ENCODE measurements at regions not wholly inside any gene's neighbourhood (a gene's known extent, or its start where the extent isn't known, plus 50 kb on each side); places are given as distances from the start of the nearest gene placed in this dataset.

GRCh38 chr1:181424786-181425403, 58.4 kb upstream of the CACNA1E start:
- Histone ChIP-seq H3K79me2 (ENCODE audit: control insufficient read depth, insufficient read depth, low read length) (no peaks in the 10 kb centered on the region), H3K9me1 (ENCODE audit: control insufficient read depth, extremely low read depth, insufficient read depth, low read length) (no peaks in the 10 kb centered on the region), H2AFZ (ENCODE audit: control insufficient read depth, low read length) (no peak overlapping the region), H3K4me3 (ENCODE audit: control insufficient read depth in 2 of 3, extremely low read depth in 1 of 3, insufficient read depth in 2 of 3, low read depth in 1 of 3, low read length in 3 of 3) (no peak overlapping the region), H3K27ac (ENCODE audit: control insufficient read depth, insufficient read depth, low read length) (no peak overlapping the region), H3K27me3 (ENCODE audit: control insufficient read depth, extremely low read depth, insufficient read depth, low read length) (peaks cover 4% of the 10 kb centered on the region), H3K36me3 (ENCODE audit: control insufficient read depth in 2 of 2, extremely low read depth in 1 of 2, insufficient read depth in 2 of 2, low read length in 2 of 2) (no peaks in the 10 kb centered on the region), H4K20me1 (ENCODE audit: control insufficient read depth, extremely low read depth, insufficient read depth, low read length) (no peaks in the 10 kb centered on the region), H3K4me1 (ENCODE audit: control insufficient read depth, extremely low read depth, insufficient read depth, low read length) (no peaks in the 10 kb centered on the region), H3K9ac (ENCODE audit: control insufficient read depth, extremely low read depth, insufficient read depth, low read length) (no peak overlapping the region), H3K4me2 (ENCODE audit: control insufficient read depth, extremely low read depth, insufficient read depth, low read depth, low read length) (peak overlapping the region; percentile 49), H3K9me3 (ENCODE audit: control insufficient read depth, low read depth, low read length) (no peaks in the 10 kb centered on the region)
- TF ChIP-seq EZH2 (IDR thresholded peaks at IDR 0.05; ENCODE audit: low read length) (no peak), CTCF (optimal IDR thresholded peaks at IDR 0.05 in 1 of 3, IDR thresholded peaks at IDR 0.05 in 1 of 3, conservative IDR thresholded peaks at IDR 0.05 in 1 of 3; ENCODE audit: extremely low read depth in 1 of 3, insufficient read depth in 2 of 3, low read length in 3 of 3) (peak; percentile 73 to 99 (median 89))
- peak; percentile 26 for FAIRE-seq
- peak; percentile 11 for DNase-seq (ENCODE audit: low read depth, low spot score)
- dilution Hi-C loops (cut with MboI; ENCODE audit: extremely low pct_ligation_motif_present, low sequenced_read_pairs), result loop anchor here (25.0 kb wide), 2 partner anchors 113 to 213 kb away; no protein-coding TSS in a partner anchor

GRCh38 chr1:181425566-181425965, 57.8 kb upstream of the CACNA1E start:
- DNase-seq (ENCODE audit: low read depth, low spot score) (no peak), FAIRE-seq (no peak)
- H3K9ac ChIP-seq (ENCODE audit: control insufficient read depth, extremely low read depth, insufficient read depth, low read length), result no peak overlapping the region
- H4K20me1 ChIP-seq (ENCODE audit: control insufficient read depth, extremely low read depth, insufficient read depth, low read length), result no peaks in the 10 kb centered on the region
- H3K27ac ChIP-seq (ENCODE audit: control insufficient read depth, insufficient read depth, low read length), result no peak overlapping the region
- H3K9me1 ChIP-seq (ENCODE audit: control insufficient read depth, extremely low read depth, insufficient read depth, low read length), result no peaks in the 10 kb centered on the region
- no peaks in the 10 kb centered on the region for H3K9me3 ChIP-seq (ENCODE audit: control insufficient read depth, low read depth, low read length)
- H3K36me3 ChIP-seq (ENCODE audit: control insufficient read depth in 2 of 2, extremely low read depth in 1 of 2, insufficient read depth in 2 of 2, low read length in 2 of 2), result no peaks in the 10 kb centered on the region
- TF ChIP-seq CTCF (optimal IDR thresholded peaks at IDR 0.05 in 1 of 3, IDR thresholded peaks at IDR 0.05 in 1 of 3, conservative IDR thresholded peaks at IDR 0.05 in 1 of 3; ENCODE audit: extremely low read depth in 1 of 3, insufficient read depth in 2 of 3, low read length in 3 of 3), result no peak
- no peak for TF ChIP-seq EZH2 (IDR thresholded peaks at IDR 0.05; ENCODE audit: low read length)
- H3K4me2 ChIP-seq (ENCODE audit: control insufficient read depth, extremely low read depth, insufficient read depth, low read depth, low read length), result no peak overlapping the region
- no peak overlapping the region for H3K4me3 ChIP-seq (ENCODE audit: control insufficient read depth in 2 of 3, extremely low read depth in 1 of 3, insufficient read depth in 2 of 3, low read depth in 1 of 3, low read length in 3 of 3)
- no peaks in the 10 kb centered on the region for H3K4me1 ChIP-seq (ENCODE audit: control insufficient read depth, extremely low read depth, insufficient read depth, low read length)
- no peaks in the 10 kb centered on the region for H3K79me2 ChIP-seq (ENCODE audit: control insufficient read depth, insufficient read depth, low read length)
- H3K27me3 ChIP-seq (ENCODE audit: control insufficient read depth, extremely low read depth, insufficient read depth, low read length), result peaks cover 4% of the 10 kb centered on the region
- no peak overlapping the region for H2AFZ ChIP-seq (ENCODE audit: control insufficient read depth, low read length)
- dilution Hi-C loops (cut with MboI; ENCODE audit: extremely low pct_ligation_motif_present, low sequenced_read_pairs), result no loop called here
